Skeletal muscle satellite cell (primary cell): ENCODE measurements at regions not wholly inside any gene's neighbourhood (a gene's known extent, or its start where the extent isn't known, plus 50 kb on each side); places are given as distances from the start of the nearest gene placed in this dataset.
"Not testable (repeated sequence)": the region's sequence is repeated elsewhere in the genome, so short reads cannot be mapped to it uniquely, and the experiment has no call there.

Experiments used
- H3K27me3 ChIP-seq: 2 replicates; pipeline ENCODE4 v1.7.0; 2013; ENCODE audit warnings: low read length; ENCODE audit not compliant: control insufficient read depth, insufficient read depth
- H3K36me3 ChIP-seq: 2 replicates; pipeline ENCODE4 v1.7.0; 2013; ENCODE audit warnings: mild to moderate bottlenecking, control low read depth, low read length; ENCODE audit not compliant: insufficient read depth
- H3K4me1 ChIP-seq: 2 replicates; pipeline ENCODE4 v1.7.0; 2013; ENCODE audit warnings: low read length; ENCODE audit not compliant: control insufficient read depth, insufficient read depth
- H3K4me2 ChIP-seq: 2 replicates; pipeline ENCODE4 v1.7.0; 2013; ENCODE audit warnings: mild to moderate bottlenecking, low read length
- H3K4me3 ChIP-seq: 2 replicates; pipeline ENCODE4 v1.7.0; 2013; ENCODE audit warnings: low read length
- H3K9ac ChIP-seq: 2 replicates; pipeline ENCODE4 v1.7.0; 2013; ENCODE audit warnings: mild to moderate bottlenecking, low read depth, low read length, moderate library complexity
- H3K9me3 ChIP-seq: replicated peaks from 2 replicates; pipeline ENCODE4 v1.7.0; 2013; ENCODE audit warnings: mild to moderate bottlenecking, control low read depth, low read length

DNA sequence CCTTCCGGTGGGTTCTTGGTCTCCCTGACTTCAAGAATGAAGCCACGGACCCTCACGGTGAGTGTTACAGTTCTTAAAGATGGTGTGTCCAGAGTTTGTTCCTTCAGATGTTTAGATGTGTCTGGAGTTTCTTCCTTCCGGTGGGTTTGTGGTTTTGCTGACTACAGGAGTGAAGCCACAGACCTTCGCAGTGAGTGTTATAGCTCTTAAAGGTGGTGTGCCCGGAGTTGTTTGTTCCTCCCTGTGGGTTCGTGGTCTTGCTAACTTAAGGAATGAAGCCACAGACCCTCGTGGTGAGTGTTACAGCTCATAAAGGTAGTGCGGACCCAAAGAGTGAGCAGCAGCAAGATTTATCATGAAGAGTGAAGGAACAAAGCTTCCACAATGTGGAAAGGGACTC lies 87.1 kb upstream of the BASP1 start:
- H3K4me2 ChIP-seq, H3K4me3 ChIP-seq, H3K27me3 ChIP-seq, H3K36me3 ChIP-seq, H3K9me3 ChIP-seq, H3K9ac ChIP-seq: not testable (repeated sequence)
- peaks cover 26% of the 10 kb centered on the region for H3K4me1 ChIP-seq

DNA sequence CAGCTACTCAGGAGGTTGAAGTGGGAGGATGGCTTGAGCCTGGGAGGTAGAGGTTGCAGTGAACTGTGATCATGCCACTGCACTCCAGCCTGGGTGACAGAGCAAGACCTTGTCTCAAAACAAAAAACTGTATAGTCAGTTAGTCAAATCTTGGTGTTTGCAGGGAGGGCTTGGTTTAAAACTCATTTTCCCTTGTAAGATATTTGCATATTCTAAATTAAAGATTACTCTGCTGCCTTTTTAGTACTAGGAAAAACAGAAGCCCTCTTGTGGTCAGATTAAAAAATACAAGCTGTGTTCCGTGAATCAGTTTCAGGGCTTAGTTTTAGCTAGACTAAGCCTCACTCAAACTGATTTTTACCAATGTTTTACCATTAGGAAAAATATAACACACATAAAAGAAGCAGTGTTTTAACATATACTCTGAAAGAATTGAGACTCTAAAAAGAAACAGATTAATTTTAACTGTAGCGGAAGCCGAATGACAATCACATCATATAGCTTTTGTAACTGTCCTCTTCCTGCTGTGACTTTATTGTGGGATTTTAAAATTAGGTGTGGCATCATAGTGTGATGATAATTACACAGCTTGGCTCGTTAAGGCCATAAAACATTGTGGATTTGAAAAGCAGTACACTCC lies 84.9 kb upstream of the BASP1 start:
- Histone ChIP-seq H3K4me2 (no peak overlapping the region), H3K4me3 (no peak overlapping the region), H3K4me1 (peaks cover 19% of the 10 kb centered on the region)

DNA sequence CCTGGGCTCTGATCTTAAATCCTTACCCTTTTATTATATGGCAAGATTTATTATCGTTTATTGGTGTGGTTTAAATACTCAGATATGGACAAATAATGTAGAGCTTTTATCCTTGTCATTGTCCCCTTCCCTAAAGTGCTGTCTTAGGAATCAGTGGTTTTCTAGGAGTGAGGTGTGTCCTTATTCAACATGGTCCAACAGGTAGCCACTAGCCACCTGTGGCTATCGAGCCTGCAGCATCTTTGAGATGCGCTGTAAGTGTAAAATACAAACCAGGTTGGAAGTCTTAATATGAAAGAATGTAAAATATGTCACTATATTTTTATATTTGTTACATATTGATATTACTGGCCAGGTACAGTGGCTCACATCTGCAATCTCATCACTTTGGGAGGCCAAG lies 82.4 kb upstream of the BASP1 start:
- no peak overlapping the region for H3K9ac ChIP-seq
- H3K9me3 ChIP-seq, result no peaks in the 10 kb centered on the region
- no peak overlapping the region for H3K4me2 ChIP-seq
- H3K4me3 ChIP-seq, result no peak overlapping the region
- no peaks in the 10 kb centered on the region for H3K27me3 ChIP-seq
- H3K4me1 ChIP-seq, result no peaks in the 10 kb centered on the region
- no peaks in the 10 kb centered on the region for H3K36me3 ChIP-seq

More for the DNA sequence above, 84.9 kb upstream of the BASP1 start:
- Histone ChIP-seq H3K27me3 (no peaks in the 10 kb centered on the region), H3K9me3 (no peaks in the 10 kb centered on the region), H3K9ac (no peak overlapping the region), H3K36me3 (no peaks in the 10 kb centered on the region)

DNA sequence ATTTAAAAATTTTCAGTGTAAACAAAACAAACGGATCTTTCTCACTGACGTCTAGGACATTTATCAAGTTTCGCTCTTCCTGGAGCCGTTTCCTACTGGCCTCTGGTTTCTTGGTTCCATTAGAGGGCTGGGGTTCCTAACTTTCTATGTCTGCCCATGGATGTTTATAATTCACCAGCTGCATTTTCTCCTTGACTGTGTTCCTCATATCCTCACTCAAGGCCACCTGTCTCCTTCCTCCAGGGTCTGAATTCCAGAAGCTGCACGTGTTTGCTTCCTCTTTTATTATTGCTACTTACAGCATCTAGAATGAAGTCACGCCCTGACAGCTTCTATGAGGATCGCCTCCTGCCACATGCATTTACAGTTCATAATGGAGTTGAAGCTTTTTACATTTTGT lies 74.1 kb upstream of the BASP1 start:
- H3K4me3 ChIP-seq, result no peak overlapping the region
- no peak overlapping the region for H3K9ac ChIP-seq
- H3K9me3 ChIP-seq, result no peaks in the 10 kb centered on the region
- H3K36me3 ChIP-seq, result no peaks in the 10 kb centered on the region
- peaks cover 12% of the 10 kb centered on the region for H3K4me1 ChIP-seq
- no peaks in the 10 kb centered on the region for H3K27me3 ChIP-seq
- H3K4me2 ChIP-seq, result no peak overlapping the region

DNA sequence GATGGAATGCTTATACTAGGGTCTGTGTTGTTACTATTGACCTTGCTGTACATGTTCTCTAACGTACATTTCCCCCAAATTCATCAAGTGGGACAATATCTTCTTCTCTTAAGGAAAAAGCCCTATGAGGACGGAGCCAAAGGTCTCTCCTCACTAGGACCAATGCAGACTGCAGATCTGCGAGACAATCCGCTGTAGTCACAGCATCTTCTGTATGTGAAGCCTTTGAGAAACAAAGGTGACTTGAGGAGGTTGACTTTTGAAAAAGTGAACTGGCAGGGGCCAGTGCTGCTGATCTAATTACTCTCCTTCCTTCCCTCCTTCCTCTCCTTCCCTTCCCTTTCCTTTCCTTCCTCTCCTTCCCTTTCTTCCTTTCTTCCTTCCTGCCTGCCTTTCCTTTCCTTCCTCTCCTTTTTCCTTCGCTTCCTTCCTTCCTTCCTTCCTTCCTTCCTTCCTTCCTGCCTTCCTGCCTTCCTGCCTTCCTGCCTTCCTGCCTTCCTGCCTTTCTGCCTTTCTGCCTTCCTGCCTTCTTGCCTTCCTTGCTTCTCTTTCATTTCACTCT lies 71.1 kb upstream of the BASP1 start:
- H3K27me3 ChIP-seq, result no peaks in the 10 kb centered on the region
- H3K36me3 ChIP-seq, result no peaks in the 10 kb centered on the region
- H3K4me1 ChIP-seq, result peaks cover 13% of the 10 kb centered on the region
- H3K4me2 ChIP-seq, result no peak overlapping the region
- no peaks in the 10 kb centered on the region for H3K9me3 ChIP-seq
- H3K4me3 ChIP-seq, result no peak overlapping the region
- H3K9ac ChIP-seq, result no peak overlapping the region

DNA sequence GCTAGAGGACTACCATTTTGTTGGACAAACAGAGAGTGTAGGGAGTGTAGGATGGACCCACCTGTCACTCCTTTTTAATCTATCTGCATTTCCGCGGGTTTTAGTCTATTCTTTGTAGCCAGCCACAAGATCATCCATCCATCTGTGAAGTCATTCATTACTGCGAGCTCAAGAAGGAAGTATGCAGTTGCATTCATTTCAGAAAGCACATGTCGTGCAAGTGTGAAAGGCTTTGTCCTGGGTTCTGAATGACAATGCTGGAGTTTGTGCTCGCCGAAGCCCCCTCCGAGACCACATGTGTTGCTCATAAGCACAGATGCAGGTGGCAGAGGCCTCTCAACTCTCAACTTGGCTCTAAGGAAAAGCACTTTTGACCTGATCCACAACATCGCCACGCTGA lies 70.3 kb upstream of the BASP1 start:
- Histone ChIP-seq H3K4me3 (no peak overlapping the region), H3K9me3 (no peaks in the 10 kb centered on the region), H3K9ac (no peak overlapping the region), H3K27me3 (no peaks in the 10 kb centered on the region), H3K4me1 (peaks cover 13% of the 10 kb centered on the region), H3K36me3 (no peaks in the 10 kb centered on the region), H3K4me2 (no peak overlapping the region)

DNA sequence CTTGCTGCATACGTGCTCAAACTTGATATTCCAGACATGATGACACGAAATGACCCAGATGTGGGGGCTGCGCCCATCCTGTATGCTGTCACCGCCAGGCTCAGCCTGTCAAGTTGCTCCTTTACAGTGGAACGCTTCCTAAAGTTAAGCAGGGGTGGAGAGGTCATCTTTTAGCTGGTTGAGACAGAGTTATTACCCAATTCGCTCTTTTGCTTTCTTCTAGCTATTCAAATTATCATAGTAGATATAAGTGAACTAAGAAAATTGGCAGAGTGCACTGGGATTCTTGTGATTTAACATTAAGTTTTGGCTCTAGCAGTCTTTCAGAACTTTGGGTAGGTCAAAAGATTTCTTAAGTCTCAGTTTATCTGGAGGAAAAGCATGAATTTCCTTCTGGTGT lies 69.8 kb upstream of the BASP1 start:
- no peak overlapping the region for H3K4me2 ChIP-seq
- H3K9ac ChIP-seq, result no peak overlapping the region
- H3K4me1 ChIP-seq, result peaks cover 13% of the 10 kb centered on the region

DNA sequence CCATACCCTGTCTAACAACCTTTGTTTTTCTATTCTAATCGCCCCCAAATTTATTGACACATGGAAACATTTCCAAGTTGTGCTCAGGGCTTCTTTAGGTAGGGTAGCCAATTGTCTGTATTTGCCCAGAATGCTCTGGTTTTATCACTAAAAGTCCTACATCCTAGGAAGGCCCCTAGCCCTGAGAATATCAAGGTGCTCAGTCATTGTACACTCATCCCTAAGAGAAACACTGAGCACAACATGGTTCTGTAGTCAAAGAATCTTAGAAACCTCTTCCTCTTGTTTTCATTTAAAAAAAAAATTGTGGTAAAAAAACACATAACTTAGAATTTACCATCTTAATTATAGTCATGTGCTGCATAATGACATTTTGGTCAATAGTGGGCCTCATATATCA lies 69.0 kb upstream of the BASP1 start:
- Histone ChIP-seq H3K36me3 (no peaks in the 10 kb centered on the region), H3K27me3 (no peaks in the 10 kb centered on the region), H3K9ac (no peak overlapping the region), H3K4me3 (no peak overlapping the region), H3K4me1 (peaks cover 13% of the 10 kb centered on the region), H3K9me3 (no peaks in the 10 kb centered on the region), H3K4me2 (no peak overlapping the region)

More for the DNA sequence above, 69.8 kb upstream of the BASP1 start:
- H3K27me3 ChIP-seq, result no peaks in the 10 kb centered on the region
- no peaks in the 10 kb centered on the region for H3K9me3 ChIP-seq
- H3K36me3 ChIP-seq, result no peaks in the 10 kb centered on the region
- no peak overlapping the region for H3K4me3 ChIP-seq

DNA sequence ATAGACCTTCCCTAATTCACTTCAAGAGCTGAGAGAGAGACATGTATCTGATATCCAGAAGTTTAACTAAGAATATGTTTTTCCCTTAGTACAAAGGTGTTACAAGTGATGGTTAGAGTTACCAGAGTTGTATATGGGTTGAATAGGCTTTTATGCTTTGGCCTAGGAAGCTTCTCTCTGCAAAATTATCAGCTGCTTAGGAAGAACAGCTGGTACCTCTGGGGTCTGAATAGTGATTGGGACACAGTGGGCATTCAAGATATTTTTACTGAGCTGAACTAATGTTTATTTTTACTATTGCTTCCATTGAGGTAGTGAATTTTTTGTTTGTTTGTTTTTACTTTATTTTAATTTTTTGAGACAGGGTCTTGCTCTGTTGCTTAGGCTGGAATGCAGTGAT lies 67.6 kb upstream of the BASP1 start:
- H3K36me3 ChIP-seq, result no peaks in the 10 kb centered on the region
- H3K27me3 ChIP-seq, result no peaks in the 10 kb centered on the region
- H3K9me3 ChIP-seq, result no peaks in the 10 kb centered on the region
- H3K4me3 ChIP-seq, result no peak overlapping the region
- H3K4me1 ChIP-seq, result peaks cover 21% of the 10 kb centered on the region
- H3K9ac ChIP-seq, result no peak overlapping the region
- H3K4me2 ChIP-seq, result no peak overlapping the region

DNA sequence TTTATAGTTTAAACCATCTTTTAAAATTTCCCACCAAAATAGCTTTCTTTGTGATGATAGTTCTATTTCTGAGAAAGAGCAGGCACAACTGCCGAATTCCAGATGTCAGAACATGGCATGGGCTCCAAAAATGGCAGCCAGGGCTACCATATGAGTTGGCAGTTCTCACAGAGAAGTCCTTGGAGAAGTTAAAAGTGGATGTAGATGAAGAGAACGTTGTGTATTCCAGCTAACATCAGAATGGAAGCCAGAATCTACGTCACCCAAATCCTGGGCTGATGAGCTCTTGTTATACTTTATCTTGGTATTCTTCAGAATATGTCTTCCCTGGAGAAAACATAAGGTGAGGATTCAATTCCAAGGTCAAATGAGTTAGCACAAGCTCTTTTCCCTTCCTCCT lies 66.9 kb upstream of the BASP1 start:
- Histone ChIP-seq H3K9me3 (no peaks in the 10 kb centered on the region), H3K4me2 (no peak overlapping the region), H3K36me3 (no peaks in the 10 kb centered on the region), H3K9ac (no peak overlapping the region), H3K4me1 (peaks cover 24% of the 10 kb centered on the region), H3K27me3 (no peaks in the 10 kb centered on the region), H3K4me3 (no peak overlapping the region)

DNA sequence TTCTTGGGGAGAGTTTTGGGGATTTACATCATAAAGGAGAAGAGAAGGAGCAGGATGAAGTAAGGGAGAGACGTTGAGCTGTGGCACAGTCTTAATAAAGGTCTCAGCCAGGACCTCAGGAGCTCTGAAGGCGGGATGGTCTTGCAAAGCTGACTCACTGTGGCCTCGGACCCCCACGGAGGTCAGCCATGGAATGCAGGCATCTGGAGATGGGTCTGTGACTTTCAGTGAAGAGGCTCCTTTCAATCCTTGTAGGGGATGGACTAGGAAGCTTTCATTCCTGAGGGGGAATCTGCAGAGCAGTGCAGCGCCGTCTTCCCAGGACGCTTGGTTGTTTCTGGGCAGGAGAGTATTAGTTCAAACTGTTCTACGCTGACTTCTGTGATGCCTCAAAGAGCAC lies 65.7 kb upstream of the BASP1 start:
- Histone ChIP-seq H3K4me3 (no peak overlapping the region), H3K4me1 (peaks cover 14% of the 10 kb centered on the region)

DNA sequence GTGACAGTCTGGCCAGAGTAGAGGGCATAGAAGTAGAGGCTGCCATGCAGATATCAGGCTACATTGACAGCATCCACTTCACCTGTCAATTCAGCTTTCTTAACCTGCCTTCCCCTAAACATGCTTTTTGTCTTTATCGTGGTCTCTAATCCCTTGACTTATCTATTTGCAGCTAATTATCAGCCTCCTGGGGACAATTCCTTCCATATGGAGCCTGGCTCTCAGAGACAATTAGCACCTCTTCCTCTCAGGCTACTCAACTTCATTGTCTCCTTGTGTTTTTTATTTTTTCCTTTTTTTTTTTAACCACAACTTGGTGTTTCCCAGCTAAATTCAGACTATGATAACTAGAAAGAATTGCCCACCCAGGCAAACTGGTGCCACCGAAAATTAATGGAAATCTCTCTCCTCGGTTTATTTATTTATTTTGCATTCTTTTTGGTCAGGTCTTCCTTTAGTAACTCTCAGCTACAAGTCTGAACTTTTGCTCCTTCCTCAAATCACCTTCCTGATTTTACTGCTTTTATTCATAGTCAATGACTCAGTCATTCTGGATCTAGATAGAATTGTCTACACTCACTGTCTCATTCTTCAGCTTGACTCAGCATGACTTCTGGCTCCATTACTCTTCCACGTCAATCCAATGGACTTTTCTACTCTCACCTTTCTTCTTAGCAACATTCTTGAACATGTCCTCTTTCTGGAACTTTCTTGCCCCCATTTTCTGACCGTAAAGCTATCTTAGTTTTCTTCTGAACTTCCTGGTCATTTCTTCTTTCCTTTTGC lies 63.0 kb upstream of the BASP1 start:
- peaks cover 24% of the 10 kb centered on the region for H3K4me1 ChIP-seq
- H3K4me3 ChIP-seq, result no peak overlapping the region

More for the DNA sequence above, 65.7 kb upstream of the BASP1 start:
- H3K27me3 ChIP-seq, result no peaks in the 10 kb centered on the region
- no peak overlapping the region for H3K4me2 ChIP-seq
- H3K36me3 ChIP-seq, result no peaks in the 10 kb centered on the region
- H3K9ac ChIP-seq, result no peak overlapping the region
- H3K9me3 ChIP-seq, result no peaks in the 10 kb centered on the region

More for the DNA sequence above, 63.0 kb upstream of the BASP1 start:
- Histone ChIP-seq H3K36me3 (no peaks in the 10 kb centered on the region), H3K9me3 (no peaks in the 10 kb centered on the region), H3K4me2 (no peak overlapping the region), H3K9ac (no peak overlapping the region), H3K27me3 (no peaks in the 10 kb centered on the region)
